H1 (cell line): ENCODE measurements at regions not wholly inside any gene's neighbourhood (a gene's known extent, or its start where the extent isn't known, plus 50 kb on each side); places are given as distances from the start of the nearest gene placed in this dataset.

Source experiments
- CTCF ChIA-PET: fragments of 300-600 bp; sonication (Branson Sonifier 250); formaldehyde crosslinking; loops from one replicate; lab custom pipeline; 2021; ENCODE audit not compliant: partially characterized antibody; lab: Charles Lee
- POLR2A ChIA-PET: fragments of 300-600 bp; sonication (Branson Sonifier 250); formaldehyde crosslinking; loops from one replicate; lab custom pipeline; 2021; ENCODE audit warnings: inconsistent platforms; ENCODE audit not compliant: partially characterized antibody; lab: Charles Lee
- DNase-seq, 2 experiments: peaks; one replicate each; pipeline versions ENCODE4 v3.0.0 to v3.0.0-alpha.2; 2010 to 2022; ENCODE audit warnings: low spot score in 2 of 2, low read depth in 1 of 2, mixed read lengths in 1 of 2
- FAIRE-seq: peaks from 2 replicates; lab custom pipeline; 2011; peaks lifted over from hg19 to GRCh38; lab: Jason Lieb, UNC
- H2AFZ ChIP-seq: 2 replicates; pipeline ENCODE4 v1.8.1; 2012; ENCODE audit warnings: low read length, inconsistent platforms
- H2AK5ac ChIP-seq: 2 replicates; pipeline ENCODE4 v1.6.1; 2013; ENCODE audit warnings: low read depth, low read length
- H2BK120ac ChIP-seq: replicated peaks from 2 replicates; pipeline ENCODE3; 2013; ENCODE audit warnings: low read depth, low read length, inconsistent platforms
- H2BK12ac ChIP-seq: 2 replicates; pipeline ENCODE4 v1.6.1; 2013; ENCODE audit warnings: low read depth, low read length
- H2BK15ac ChIP-seq: 2 replicates; pipeline ENCODE4 v1.6.1; 2013; ENCODE audit warnings: low read length
- H2BK20ac ChIP-seq: 2 replicates; pipeline ENCODE4 v1.6.1; 2013; ENCODE audit warnings: low read length
- H2BK5ac ChIP-seq: 2 replicates; pipeline ENCODE4 v1.6.1; 2013; ENCODE audit warnings: low read depth, low read length
- H3K14ac ChIP-seq: 2 replicates; pipeline ENCODE4 v1.6.1; 2013; ENCODE audit warnings: inconsistent platforms; ENCODE audit not compliant: insufficient read length
- H3K18ac ChIP-seq: 2 replicates; pipeline ENCODE4 v1.6.1; 2013; ENCODE audit warnings: low read length; ENCODE audit errors: extremely low read depth
- H3K23ac ChIP-seq: 2 replicates; pipeline ENCODE4 v1.6.1; 2013; ENCODE audit warnings: inconsistent platforms; ENCODE audit not compliant: insufficient read length
- H3K23me2 ChIP-seq: 2 replicates; pipeline ENCODE4 v1.6.1; 2013; ENCODE audit warnings: low read depth, low read length
- H3K27ac ChIP-seq: 2 replicates; pipeline ENCODE4 v1.6.1; 2011; ENCODE audit warnings: low read depth, low read length, inconsistent platforms
- H3K27me3 ChIP-seq, 4 experiments: replicated peaks in 1 of 4; 1 replicate in 1 of 4; 2 replicates in 3 of 4; pipeline versions ENCODE4 v1.6.1 to v1.8.1; 2011 to 2013; ENCODE audit warnings: low read length in 3 of 4, mild to moderate bottlenecking in 3 of 4, inconsistent platforms in 2 of 4, mixed read lengths in 2 of 4, moderate library complexity in 1 of 4; ENCODE audit not compliant: control insufficient read depth in 3 of 4, insufficient read depth in 3 of 4; ENCODE audit errors: extremely low read depth in 1 of 4
- H3K36me3 ChIP-seq, 4 experiments: 2 replicates each; pipeline versions ENCODE4 v1.6.1 to v1.8.1; 2011 to 2013; ENCODE audit warnings: mild to moderate bottlenecking in 4 of 4, low read length in 3 of 4, moderate library complexity in 2 of 4, control low read depth in 1 of 4, inconsistent platforms in 1 of 4; ENCODE audit not compliant: insufficient read depth in 4 of 4, control insufficient read depth in 2 of 4
- H3K4ac ChIP-seq: replicated peaks from 2 replicates; pipeline ENCODE3; 2013; ENCODE audit warnings: low read length, low read depth, mixed read lengths, inconsistent platforms; ENCODE audit not compliant: insufficient read length
- H3K4me1 ChIP-seq, 4 experiments: replicated peaks in 1 of 4; 1 replicate in 1 of 4; 2 replicates in 3 of 4; pipeline versions ENCODE4 v1.6.1 to v1.8.1; 2011 to 2013; ENCODE audit warnings: low read length in 3 of 4, inconsistent platforms in 2 of 4, mixed read lengths in 1 of 4; ENCODE audit not compliant: insufficient read depth in 4 of 4, control insufficient read depth in 3 of 4
- H3K4me2 ChIP-seq, 2 experiments: 2 replicates each; pipeline versions ENCODE4 v1.6.1 to v1.8.1; 2011 to 2013; ENCODE audit warnings: low read depth in 2 of 2, low read length in 2 of 2, control low read depth in 1 of 2, inconsistent platforms in 1 of 2, mild to moderate bottlenecking in 1 of 2; ENCODE audit not compliant: insufficient read depth in 1 of 2
- H3K4me3 ChIP-seq, 4 experiments: fragments of 200-600, 300-600 bp in 1 of 4; sonication (generic), shearing (Covaris generic), sonication (Bioruptor Twin) in 1 of 4; 2 replicates each; pipeline versions ENCODE4 v1.5.1 to v1.8.1; 2011 to 2016; ENCODE audit warnings: low read length in 4 of 4, low read depth in 3 of 4, control low read depth in 2 of 4, inconsistent platforms in 2 of 4, mild to moderate bottlenecking in 2 of 4, mixed read lengths in 1 of 4, moderate library complexity in 1 of 4; ENCODE audit not compliant: insufficient read depth in 2 of 4; ENCODE audit errors: extremely low read depth in 1 of 4
- H3K56ac ChIP-seq: replicated peaks from 2 replicates; pipeline ENCODE3; 2013; ENCODE audit warnings: low read depth, mild to moderate bottlenecking, mixed read lengths, low read length, inconsistent platforms; ENCODE audit not compliant: insufficient read length
- H3K79me1 ChIP-seq: 2 replicates; pipeline ENCODE4 v1.6.1; 2013; ENCODE audit warnings: low read depth, low read length, control low read depth
- H3K79me2 ChIP-seq, 2 experiments: 2 replicates each; pipeline versions ENCODE4 v1.6.1 to v1.8.1; 2012 to 2013; ENCODE audit warnings: low read length in 2 of 2, mild to moderate bottlenecking in 2 of 2, inconsistent platforms in 1 of 2; ENCODE audit not compliant: insufficient read depth in 2 of 2, control insufficient read depth in 1 of 2
- H3K9ac ChIP-seq, 4 experiments: replicated peaks in 1 of 4; 1 replicate in 1 of 4; 2 replicates in 3 of 4; pipeline versions ENCODE4 v1.6.1 to v1.8.1; 2011 to 2013; ENCODE audit warnings: low read depth in 3 of 4, low read length in 3 of 4, control low read depth in 2 of 4, mild to moderate bottlenecking in 2 of 4, moderate library complexity in 2 of 4, inconsistent platforms in 1 of 4; ENCODE audit errors: extremely low read depth in 1 of 4
- H3K9me3 ChIP-seq, 2 experiments: 2 replicates each; pipeline versions ENCODE4 v1.6.1 to v1.8.1; 2012 to 2013; ENCODE audit warnings: mild to moderate bottlenecking in 2 of 2, moderate library complexity in 2 of 2, control low read depth in 1 of 2, inconsistent platforms in 1 of 2, low read depth in 1 of 2, low read length in 1 of 2, mixed read lengths in 1 of 2; ENCODE audit not compliant: insufficient read depth in 2 of 2
- H4K20me1 ChIP-seq, 2 experiments: replicated peaks in 1 of 2; 2 replicates each; pipeline versions ENCODE3 to v1.8.1; 2011 to 2013; ENCODE audit warnings: inconsistent platforms in 2 of 2, low read length in 2 of 2, mild to moderate bottlenecking in 1 of 2; ENCODE audit not compliant: insufficient read depth in 2 of 2, control insufficient read depth in 1 of 2
- H4K5ac ChIP-seq: 2 replicates; pipeline ENCODE4 v1.6.1; 2013; ENCODE audit warnings: low read length, low read depth, mixed read lengths, inconsistent platforms; ENCODE audit not compliant: insufficient read length
- H4K8ac ChIP-seq: 2 replicates; pipeline ENCODE4 v1.8.0; 2013; ENCODE audit warnings: mild to moderate bottlenecking, moderate library complexity, low read length, inconsistent platforms; ENCODE audit not compliant: insufficient read depth; ENCODE audit errors: extremely low read depth
- H4K91ac ChIP-seq: replicated peaks from 2 replicates; pipeline ENCODE3; 2013; ENCODE audit warnings: low read length, mixed read lengths, inconsistent platforms; ENCODE audit not compliant: insufficient read length
- ATF2 ChIP-seq: IDR thresholded peaks from 2 replicates; pipeline ENCODE4 v1.6.1; 2012; ENCODE audit warnings: low read length, inconsistent platforms
- CTCF ChIP-seq, 3 experiments: IDR thresholded peaks; 1 replicate in 2 of 3; 2 replicates in 1 of 3; pipeline versions ENCODE4 v1.5.1 to v1.6.1; 2011; ENCODE audit warnings: low read length in 3 of 3, mild to moderate bottlenecking in 3 of 3, inconsistent platforms in 2 of 3, low read depth in 1 of 3, moderate library complexity in 1 of 3; ENCODE audit not compliant: insufficient read depth in 1 of 3; ENCODE audit errors: control extremely low read depth in 1 of 3
- GABPA ChIP-seq: IDR thresholded peaks from 2 replicates; pipeline ENCODE4 v1.6.1; 2011; ENCODE audit warnings: mild to moderate bottlenecking, low read length, moderate library complexity, borderline replicate concordance; ENCODE audit not compliant: insufficient read depth
- GTF2F1 ChIP-seq: IDR thresholded peaks from 2 replicates; pipeline ENCODE4 v1.6.1; 2012; ENCODE audit warnings: low read depth, low read length, improper control_type of control experiment, borderline replicate concordance
- JUND ChIP-seq: IDR thresholded peaks from 2 replicates; pipeline ENCODE4 v1.6.1; 2011; ENCODE audit warnings: mild to moderate bottlenecking, improper control_type of control experiment, low read length
- KDM1A ChIP-seq: fragments of 200-600, 300-600 bp; sonication (generic); IDR thresholded peaks from 2 replicates; pipeline ENCODE4 v1.7.1; 2016; ENCODE audit warnings: mild to moderate bottlenecking, low read length, borderline replicate concordance
- NANOG ChIP-seq: IDR thresholded peaks from 2 replicates; pipeline ENCODE4 v1.6.1; 2011; ENCODE audit warnings: low read length, low read depth, mild to moderate bottlenecking, inconsistent platforms; ENCODE audit not compliant: insufficient read depth, poor library complexity, severe bottlenecking
- PHF8 ChIP-seq: fragments of 200-600 bp; sonication (generic); conservative IDR thresholded peaks from 2 replicates; pipeline ENCODE4 v1.7.1; 2012; ENCODE audit warnings: low read depth, mild to moderate bottlenecking, inconsistent platforms, low read length, moderate library complexity
- ZNF274 ChIP-seq: IDR thresholded peaks from 2 replicates; pipeline ENCODE4 v1.7.0; 2012; ENCODE audit warnings: low read length, borderline replicate concordance; ENCODE audit errors: extremely low read depth
- WGBS, 2 experiments: shearing (Covaris generic) in 1 of 2; methylation state at CpG; one replicate each; pipeline versions ENCODE4 v1.1.6 to v1.1.7; 2013 to 2015; ENCODE audit warnings: low lambda C conversion rate in 2 of 2, mixed read lengths in 2 of 2, inconsistent platforms in 1 of 2, low coverage in 1 of 2, missing lambda C conversion rate in 1 of 2; ENCODE audit not compliant: insufficient replicate concordance in 2 of 2, insufficient coverage in 1 of 2, insufficient read length in 1 of 2; ENCODE audit errors: extremely low coverage in 1 of 2, missing lambda C conversion rate in 1 of 2; 5-methylcytosine and 5-hydroxymethylcytosine counted together

GRCh38 chr4:37769391-37769989 lies 57.0 kb upstream of the PGM2 start:
- H3K79me2 ChIP-seq: no peaks in the 10 kb centered on the region
- no peak overlapping the region for H3K9ac ChIP-seq
- no peak overlapping the region for H3K4me2 ChIP-seq
- WGBS, 2 experiments: 88% methylated on average over 4 of the region's 4 CpGs; no CpG with 5 or more reads in 1 of the 2 experiments
- DNase-seq (no peak), FAIRE-seq (no peak)
- H3K23ac ChIP-seq: no peak overlapping the region
- H3K9me3 ChIP-seq: no peaks in the 10 kb centered on the region
- no peaks in the 10 kb centered on the region for H3K4me1 ChIP-seq
- no peaks in the 10 kb centered on the region for H3K27me3 ChIP-seq
- no peak overlapping the region for H2BK12ac ChIP-seq
- CTCF ChIA-PET: interaction anchor here (1.5 kb wide), 1 partner anchor 32 kb away, joined by 4 read pairs; no protein-coding TSS in a partner anchor
- no peaks in the 10 kb centered on the region for H3K79me1 ChIP-seq
- H2AK5ac ChIP-seq: no peak overlapping the region
- no peak overlapping the region for H3K4me3 ChIP-seq
- H2BK5ac ChIP-seq: no peak overlapping the region
- H3K4ac ChIP-seq: no peak overlapping the region
- H4K5ac ChIP-seq: no peak overlapping the region
- H3K36me3 ChIP-seq: no peaks in the 10 kb centered on the region
- no peak overlapping the region for H3K56ac ChIP-seq
- H2BK20ac ChIP-seq: no peak overlapping the region
- no peak overlapping the region for H4K91ac ChIP-seq
- no peak overlapping the region for H2BK120ac ChIP-seq
- no peaks in the 10 kb centered on the region for H4K20me1 ChIP-seq
- no peak overlapping the region for H2BK15ac ChIP-seq
- no peak overlapping the region for H4K8ac ChIP-seq
- no peaks in the 10 kb centered on the region for H3K23me2 ChIP-seq
- H3K18ac ChIP-seq: no peak overlapping the region
- H3K27ac ChIP-seq: no peak overlapping the region
- POLR2A ChIA-PET: no interaction called here
- H2AFZ ChIP-seq: no peak overlapping the region
- H3K14ac ChIP-seq: no peak overlapping the region
- TF ChIP-seq GTF2F1 (no peak), CTCF (IDR thresholded peaks at IDR 0.05; ENCODE audit: control extremely low read depth in 1 of 3, insufficient read depth in 1 of 3, low read depth in 1 of 3, low read length in 3 of 3) (no peak), GABPA (no peak), JUND (no peak), ATF2 (no peak), PHF8 (no peak), ZNF274 (no peak), NANOG (no peak), KDM1A (no peak)
